ENCODE measurements at regions not wholly inside any gene's neighbourhood (a gene's known extent, or its start where the extent isn't known, plus 50 kb on each side); places are given as distances from the start of the nearest gene placed in this dataset.

- H3K4me3 Mint-ChIP-seq, result no peak overlapping the region
- ChIA-PET CTCF (no interaction called here), POLR2A (no interaction called here)
- H3K36me3 ChIP-seq (ENCODE audit: insufficient read depth, low read length), result no peaks in the 10 kb centered on the region
- no peaks in the 10 kb centered on the region for H3K36me3 Mint-ChIP-seq (ENCODE audit: low read depth)
- no peak overlapping the region for H3K27ac Mint-ChIP-seq
- H3K4me1 ChIP-seq (ENCODE audit: insufficient read depth, low read length), result peaks cover 36% of the 10 kb centered on the region
- peaks cover 0 to 2% of the 10 kb centered on the region in 2 experiments for H3K27me3 ChIP-seq (ENCODE audit: control insufficient read depth in 1 of 2, insufficient read depth in 2 of 2, low read length in 2 of 2)
- ATAC-seq (ENCODE audit: poor library complexity), result no peak
- TF ChIP-seq, protein P1, sequence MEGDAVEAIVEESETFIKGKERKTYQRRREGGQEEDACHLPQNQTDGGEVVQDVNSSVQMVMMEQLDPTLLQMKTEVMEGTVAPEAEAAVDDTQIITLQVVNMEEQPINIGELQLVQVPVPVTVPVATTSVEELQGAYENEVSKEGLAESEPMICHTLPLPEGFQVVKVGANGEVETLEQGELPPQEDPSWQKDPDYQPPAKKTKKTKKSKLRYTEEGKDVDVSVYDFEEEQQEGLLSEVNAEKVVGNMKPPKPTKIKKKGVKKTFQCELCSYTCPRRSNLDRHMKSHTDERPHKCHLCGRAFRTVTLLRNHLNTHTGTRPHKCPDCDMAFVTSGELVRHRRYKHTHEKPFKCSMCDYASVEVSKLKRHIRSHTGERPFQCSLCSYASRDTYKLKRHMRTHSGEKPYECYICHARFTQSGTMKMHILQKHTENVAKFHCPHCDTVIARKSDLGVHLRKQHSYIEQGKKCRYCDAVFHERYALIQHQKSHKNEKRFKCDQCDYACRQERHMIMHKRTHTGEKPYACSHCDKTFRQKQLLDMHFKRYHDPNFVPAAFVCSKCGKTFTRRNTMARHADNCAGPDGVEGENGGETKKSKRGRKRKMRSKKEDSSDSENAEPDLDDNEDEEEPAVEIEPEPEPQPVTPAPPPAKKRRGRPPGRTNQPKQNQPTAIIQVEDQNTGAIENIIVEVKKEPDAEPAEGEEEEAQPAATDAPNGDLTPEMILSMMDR (IDR thresholded peaks at IDR 0.05), result no peak
- peaks cover 20% of the 10 kb centered on the region for H3K4me1 Mint-ChIP-seq (ENCODE audit: low read depth)
- H3K9me3 ChIP-seq (ENCODE audit: control insufficient read depth in 1 of 2, insufficient read depth in 1 of 2, low read length in 2 of 2), result no peaks in the 10 kb centered on the region
- intact Hi-C loops (cut with DNase I, micrococcal nuclease), result loop anchor here in 1 of 2 experiments (10.0 kb wide), 1 partner anchor 49 kb away; no protein-coding TSS in a partner anchor
- DNase-seq, result peak in 2 of 14 experiments; percentile 2 to 29
- no peaks in the 10 kb centered on the region for H3K9me3 Mint-ChIP-seq
- no peaks in the 10 kb centered on the region for H3K27me3 Mint-ChIP-seq
- H3K4me3 ChIP-seq (ENCODE audit: low read length), result no peak overlapping the region
- H3K27ac ChIP-seq (ENCODE audit: low read depth in 1 of 2, low read length in 2 of 2), result no peak overlapping the region
These were observed 147.2 kb downstream of the DNAJB6 start for GRCh38 chr7:157483971-157484410.

- Mint-ChIP-seq H3K36me3 (ENCODE audit: low read depth) (no peaks in the 10 kb centered on the region), H3K27me3 (no peaks in the 10 kb centered on the region), H3K4me3 (no peak overlapping the region), H3K9me3 (no peaks in the 10 kb centered on the region), H3K27ac (no peak overlapping the region), H3K4me1 (ENCODE audit: low read depth) (peaks cover 16% of the 10 kb centered on the region)
- TF ChIP-seq, protein P1 (IDR thresholded peaks at IDR 0.05), result no peak
- ChIA-PET CTCF (no interaction called here), POLR2A (no interaction called here)
- Histone ChIP-seq H3K4me1 (ENCODE audit: insufficient read depth, low read length) (peaks cover 34% of the 10 kb centered on the region), H3K36me3 (ENCODE audit: insufficient read depth, low read length) (no peaks in the 10 kb centered on the region), H3K27me3 (ENCODE audit: control insufficient read depth in 1 of 2, insufficient read depth in 2 of 2, low read length in 2 of 2) (peaks cover 0 to 2% of the 10 kb centered on the region in 2 experiments), H3K27ac (ENCODE audit: low read depth in 1 of 2, low read length in 2 of 2) (no peak overlapping the region), H3K4me3 (ENCODE audit: low read length) (no peak overlapping the region), H3K9me3 (ENCODE audit: control insufficient read depth in 1 of 2, insufficient read depth in 1 of 2, low read length in 2 of 2) (no peaks in the 10 kb centered on the region)
- intact Hi-C loops (cut with DNase I, micrococcal nuclease), result loop anchor here in 1 of 2 experiments (10.0 kb wide), 1 partner anchor 50 kb away; no protein-coding TSS in a partner anchor
- peak in 2 of 14 experiments; percentile 1 to 21 for DNase-seq
- ATAC-seq (ENCODE audit: poor library complexity), result no peak
These were observed 147.7 kb downstream of the DNAJB6 start for GRCh38 chr7:157484411-157485081.

GRCh38 chr7:157485361-157485831, 148.6 kb downstream of the DNAJB6 start:
- intact Hi-C loops (cut with DNase I, micrococcal nuclease), result loop anchor here in 1 of 2 experiments (10.0 kb wide), 1 partner anchor 51 kb away; no protein-coding TSS in a partner anchor
- Mint-ChIP-seq H3K27me3 (no peaks in the 10 kb centered on the region), H3K27ac (no peak overlapping the region), H3K4me3 (no peak overlapping the region), H3K9me3 (no peaks in the 10 kb centered on the region), H3K36me3 (ENCODE audit: low read depth) (no peaks in the 10 kb centered on the region), H3K4me1 (ENCODE audit: low read depth) (peaks cover 18% of the 10 kb centered on the region)
- Histone ChIP-seq H3K4me1 (ENCODE audit: insufficient read depth, low read length) (peaks cover 41% of the 10 kb centered on the region), H3K4me3 (ENCODE audit: low read length) (no peak overlapping the region), H3K9me3 (ENCODE audit: control insufficient read depth in 1 of 2, insufficient read depth in 1 of 2, low read length in 2 of 2) (no peaks in the 10 kb centered on the region), H3K27ac (ENCODE audit: low read depth in 1 of 2, low read length in 2 of 2) (no peak overlapping the region), H3K27me3 (ENCODE audit: control insufficient read depth in 1 of 2, insufficient read depth in 2 of 2, low read length in 2 of 2) (peaks cover 0 to 2% of the 10 kb centered on the region in 2 experiments), H3K36me3 (ENCODE audit: insufficient read depth, low read length) (no peaks in the 10 kb centered on the region)
- peak; percentile 41 for ATAC-seq (ENCODE audit: poor library complexity)
- CTCF ChIA-PET, result no interaction called here
- POLR2A ChIA-PET, result interaction anchor here (0.7 to 1.2 kb wide), 3 partner anchors 8 to 14 kb away, joined by 3 to 4 read pairs (median 3); no protein-coding TSS in a partner anchor
- TF ChIP-seq, protein P1 (IDR thresholded peaks at IDR 0.05), result no peak
- DNase-seq, result peak in 3 of 14 experiments; percentile 9 to 49 (median 31)
